Colonic mucosa (tissue), 4 donors: ENCODE measurements at regions not wholly inside any gene's neighbourhood (a gene's known extent, or its start where the extent isn't known, plus 50 kb on each side); places are given as distances from the start of the nearest gene placed in this dataset.

ENCODE experiments used
- DNase-seq: peaks from one replicate; pipeline ENCODE4 v3.0.0-alpha.2; 2020
- H3K27ac ChIP-seq: fragments of 200-600 bp; one replicate; pipeline ENCODE4 v1.8.0; 2021
- H3K27me3 ChIP-seq: fragments of 200-600 bp; one replicate; pipeline ENCODE4 v1.8.0; 2021
- H3K36me3 ChIP-seq: fragments of 200-600 bp; one replicate; pipeline ENCODE4 v1.8.0; 2021
- H3K4me1 ChIP-seq: fragments of 200-600 bp; one replicate; pipeline ENCODE4 v1.8.0; 2021; ENCODE audit warnings: mild to moderate bottlenecking
- H3K4me3 ChIP-seq: fragments of 200-600 bp; one replicate; pipeline ENCODE4 v1.8.0; 2021
- H3K9ac ChIP-seq, 2 donors: one replicate each; pipeline ENCODE4 v1.7.0; 2013; ENCODE audit warnings: control low read depth in 2 of 2, low read depth in 2 of 2, low read length in 2 of 2
- H3K9me3 ChIP-seq: fragments of 200-600 bp; one replicate; pipeline ENCODE4 v1.8.0; 2021
- intact Hi-C: fragments of 100-400 bp; cut with DNase I; formaldehyde crosslinking; loops from one replicate; pipeline ENCODE4 v1.14.1; 2022
- TF ChIP-seq, protein P1 (sequence below): fragments of 200-600 bp; IDR thresholded peaks from one replicate; pipeline ENCODE4 v1.8.0; 2022; ENCODE audit warnings: antibody characterized with exemption, mild to moderate bottlenecking
- donor health status: healthy.
- donor health status: DM: no; HTN: no; CAD: no.
- donor health status: DM: no; HTN: no; CAD: no.

- no peaks in the 10 kb centered on the region for H3K27me3 ChIP-seq
- no peak overlapping the region for H3K27ac ChIP-seq
- H3K4me1 ChIP-seq = no peaks in the 10 kb centered on the region
- no peak overlapping the region for H3K9ac ChIP-seq
- no peak for DNase-seq
- TF ChIP-seq, protein P1, sequence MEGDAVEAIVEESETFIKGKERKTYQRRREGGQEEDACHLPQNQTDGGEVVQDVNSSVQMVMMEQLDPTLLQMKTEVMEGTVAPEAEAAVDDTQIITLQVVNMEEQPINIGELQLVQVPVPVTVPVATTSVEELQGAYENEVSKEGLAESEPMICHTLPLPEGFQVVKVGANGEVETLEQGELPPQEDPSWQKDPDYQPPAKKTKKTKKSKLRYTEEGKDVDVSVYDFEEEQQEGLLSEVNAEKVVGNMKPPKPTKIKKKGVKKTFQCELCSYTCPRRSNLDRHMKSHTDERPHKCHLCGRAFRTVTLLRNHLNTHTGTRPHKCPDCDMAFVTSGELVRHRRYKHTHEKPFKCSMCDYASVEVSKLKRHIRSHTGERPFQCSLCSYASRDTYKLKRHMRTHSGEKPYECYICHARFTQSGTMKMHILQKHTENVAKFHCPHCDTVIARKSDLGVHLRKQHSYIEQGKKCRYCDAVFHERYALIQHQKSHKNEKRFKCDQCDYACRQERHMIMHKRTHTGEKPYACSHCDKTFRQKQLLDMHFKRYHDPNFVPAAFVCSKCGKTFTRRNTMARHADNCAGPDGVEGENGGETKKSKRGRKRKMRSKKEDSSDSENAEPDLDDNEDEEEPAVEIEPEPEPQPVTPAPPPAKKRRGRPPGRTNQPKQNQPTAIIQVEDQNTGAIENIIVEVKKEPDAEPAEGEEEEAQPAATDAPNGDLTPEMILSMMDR = no peak
- no peaks in the 10 kb centered on the region for H3K36me3 ChIP-seq
- H3K4me3 ChIP-seq = no peak overlapping the region
- intact Hi-C loops = no loop called here
- H3K9me3 ChIP-seq = no peaks in the 10 kb centered on the region
These were observed 286.4 kb upstream of the ISL1 start for GRCh38 chr5:51096859-51097258.

GRCh38 chr5:51099173-51099853 lies 283.9 kb upstream of the ISL1 start:
- Histone ChIP-seq H3K27ac (no peak overlapping the region), H3K36me3 (no peaks in the 10 kb centered on the region), H3K9ac (no peak overlapping the region), H3K4me3 (no peak overlapping the region), H3K27me3 (no peaks in the 10 kb centered on the region), H3K4me1 (no peaks in the 10 kb centered on the region), H3K9me3 (no peaks in the 10 kb centered on the region)
- no peak for DNase-seq
- TF ChIP-seq, protein P1 = no peak
- intact Hi-C loops = no loop called here

DNA sequence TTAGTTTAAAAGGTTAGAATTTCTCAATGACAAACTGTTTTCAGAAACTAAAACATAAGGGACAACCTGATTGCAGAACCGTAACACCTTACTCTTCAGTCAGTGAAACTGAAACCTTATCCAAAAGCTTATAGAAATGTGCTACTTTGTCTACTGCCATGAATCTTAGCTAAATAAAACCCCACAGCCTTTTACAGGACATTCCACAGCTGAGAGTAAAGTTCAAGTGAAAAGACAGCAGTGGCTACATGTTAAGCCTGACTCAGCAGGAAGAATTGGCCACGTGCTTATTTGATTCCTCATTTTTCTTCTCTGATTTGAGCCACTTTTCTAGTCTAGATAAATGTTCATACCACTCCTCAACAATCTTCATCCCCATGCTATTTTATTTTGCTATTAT lies 278.7 kb upstream of the ISL1 start:
- Histone ChIP-seq H3K9ac (no peak overlapping the region), H3K36me3 (no peaks in the 10 kb centered on the region), H3K27ac (no peak overlapping the region), H3K4me1 (no peaks in the 10 kb centered on the region), H3K4me3 (no peak overlapping the region), H3K9me3 (no peaks in the 10 kb centered on the region), H3K27me3 (no peaks in the 10 kb centered on the region)
- no peak for DNase-seq
- TF ChIP-seq, protein P1 = no peak
- intact Hi-C loops = no loop called here

- Histone ChIP-seq H3K27ac (no peak overlapping the region), H3K9me3 (no peaks in the 10 kb centered on the region), H3K4me1 (no peaks in the 10 kb centered on the region), H3K36me3 (no peaks in the 10 kb centered on the region), H3K9ac (no peak overlapping the region), H3K27me3 (no peaks in the 10 kb centered on the region), H3K4me3 (no peak overlapping the region)
- TF ChIP-seq, protein P1 = no peak
- intact Hi-C loops = no loop called here
- no peak for DNase-seq
These were observed 273.4 kb upstream of the ISL1 start for GRCh38 chr5:51109786-51110410.

- Histone ChIP-seq H3K4me3 (no peak overlapping the region), H3K27me3 (no peaks in the 10 kb centered on the region), H3K4me1 (no peaks in the 10 kb centered on the region), H3K36me3 (no peaks in the 10 kb centered on the region), H3K9ac (no peak overlapping the region), H3K9me3 (no peaks in the 10 kb centered on the region), H3K27ac (no peak overlapping the region)
- intact Hi-C loops = no loop called here
- no peak for DNase-seq
- TF ChIP-seq, protein P1 = no peak
These were observed 252.0 kb upstream of the ISL1 start for GRCh38 chr5:51131266-51131665.
